AG20443 (cell line): ENCODE measurements at regions not wholly inside any gene's neighbourhood (a gene's known extent, or its start where the extent isn't known, plus 50 kb on each side); places are given as distances from the start of the nearest gene placed in this dataset.

ENCODE experiments used
- DNase-seq: peaks from one replicate; pipeline ENCODE4 v3.0.0; 2012; ENCODE audit warnings: low spot score, mixed read lengths

GRCh38 chrY:8562456-8563090 is 774.7 kb upstream of the TSPY4 start:
- DNase-seq = no peak

- DNase-seq = no peak
These were observed 772.8 kb upstream of the TSPY4 start for GRCh38 chrY:8564421-8564820.

- no peak for DNase-seq
These were observed 771.1 kb upstream of the TSPY4 start for GRCh38 chrY:8566198-8566597.

GRCh38 chrY:8570384-8570783 is 766.9 kb upstream of the TSPY4 start:
- DNase-seq = no peak

GRCh38 chrY:8572916-8573315 is 764.3 kb upstream of the TSPY4 start:
- no peak for DNase-seq

- DNase-seq = no peak
These were observed 754.9 kb upstream of the TSPY4 start for GRCh38 chrY:8582277-8582850.

- no peak for DNase-seq
These were observed 754.1 kb upstream of the TSPY4 start for GRCh38 chrY:8583191-8583590.

GRCh38 chrY:8590641-8591040 is 746.6 kb upstream of the TSPY4 start:
- DNase-seq = no peak

GRCh38 chrY:8591821-8592516 is 745.3 kb upstream of the TSPY4 start:
- DNase-seq = no peak

- DNase-seq = no peak
These were observed 742.6 kb upstream of the TSPY4 start for GRCh38 chrY:8594657-8595056.

- no peak for DNase-seq
These were observed 738.1 kb upstream of the TSPY4 start for GRCh38 chrY:8599141-8599540.

- DNase-seq = no peak
These were observed 726.6 kb upstream of the TSPY4 start for GRCh38 chrY:8610620-8611019.

- DNase-seq = no peak
These were observed 725.4 kb upstream of the TSPY4 start for GRCh38 chrY:8611815-8612214.

GRCh38 chrY:8618302-8618701 is 719.0 kb upstream of the TSPY4 start:
- DNase-seq = no peak

- no peak for DNase-seq
These were observed 715.1 kb upstream of the TSPY4 start for GRCh38 chrY:8622156-8622555.

- DNase-seq = no peak
These were observed 714.4 kb upstream of the TSPY4 start for GRCh38 chrY:8622856-8623255.

GRCh38 chrY:8629636-8630035 is 707.6 kb upstream of the TSPY4 start:
- DNase-seq = no peak

GRCh38 chrY:8638111-8638510 is 699.2 kb upstream of the TSPY4 start:
- no peak for DNase-seq

- DNase-seq = no peak
These were observed 692.3 kb upstream of the TSPY4 start for GRCh38 chrY:8644926-8645325.

GRCh38 chrY:8652445-8652844 is 684.8 kb upstream of the TSPY4 start:
- no peak for DNase-seq

GRCh38 chrY:8655017-8655416 is 682.2 kb upstream of the TSPY4 start:
- DNase-seq = no peak

- no peak for DNase-seq
These were observed 681.2 kb upstream of the TSPY4 start for GRCh38 chrY:8656101-8656500.

- DNase-seq = no peak
These were observed 680.7 kb upstream of the TSPY4 start for GRCh38 chrY:8656515-8656914.

- DNase-seq = no peak
These were observed 677.5 kb upstream of the TSPY4 start for GRCh38 chrY:8659721-8660120.
